C4-2B (cell line): ENCODE measurements at regions not wholly inside any gene's neighbourhood (a gene's known extent, or its start where the extent isn't known, plus 50 kb on each side); places are given as distances from the start of the nearest gene placed in this dataset.

Experiments used
- CTCF ChIP-seq: fragments of 450-650 bp; conservative IDR thresholded peaks from 2 replicates; pipeline ENCODE4 v1.5.1; 2017; ENCODE audit warnings: mild to moderate bottlenecking
- ZFX ChIP-seq: fragments of 450-650 bp; IDR thresholded peaks from 2 replicates; pipeline ENCODE4 v1.6.1; 2017

- TF ChIP-seq CTCF: no peak
- TF ChIP-seq ZFX: no peak
These were observed 231.2 kb upstream of the TPRG1 start for GRCh38 chr3:188940573-188940932.
